ENCODE measurements at regions not wholly inside any gene's neighbourhood (a gene's known extent, or its start where the extent isn't known, plus 50 kb on each side); places are given as distances from the start of the nearest gene placed in this dataset.
A peak's percentile ranks its signal among the peaks of the same experiment; 100 is the strongest.

GRCh38 chrX:12060489-12061260, 77.6 kb upstream of the FRMPD4 start:
- 52% methylated on average over 2 of the region's 2 CpGs for WGBS (ENCODE audit: missing lambda C conversion rate)
- H3K9me3 ChIP-seq = no peaks in the 10 kb centered on the region
- H3K4me2 ChIP-seq = no peak overlapping the region
- TF ChIP-seq EHMT2 (IDR thresholded peaks at IDR 0.05; ENCODE audit: low read depth) (no peak), RAD21 (conservative IDR thresholded peaks at IDR 0.05 in 1 of 2, IDR thresholded peaks at IDR 0.05 in 1 of 2) (no peak), ATOH8 (CRISPR knock-in tag; IDR thresholded peaks at IDR 0.05; ENCODE audit: low read depth) (no peak), ESRRA (IDR thresholded peaks at IDR 0.05; ENCODE audit: borderline replicate concordance, low read length) (no peak), HOXA7 (CRISPR knock-in tag; IDR thresholded peaks at IDR 0.05) (no peak), BCL3 (IDR thresholded peaks at IDR 0.05) (no peak), CBX8 (IDR thresholded peaks at IDR 0.05) (no peak), PHF8 (IDR thresholded peaks at IDR 0.05; ENCODE audit: borderline replicate concordance, low read depth) (no peak), HOXB13 (CRISPR knock-in tag; IDR thresholded peaks at IDR 0.05; ENCODE audit: low read depth) (no peak)
- TF ChIP-seq, protein P1, sequence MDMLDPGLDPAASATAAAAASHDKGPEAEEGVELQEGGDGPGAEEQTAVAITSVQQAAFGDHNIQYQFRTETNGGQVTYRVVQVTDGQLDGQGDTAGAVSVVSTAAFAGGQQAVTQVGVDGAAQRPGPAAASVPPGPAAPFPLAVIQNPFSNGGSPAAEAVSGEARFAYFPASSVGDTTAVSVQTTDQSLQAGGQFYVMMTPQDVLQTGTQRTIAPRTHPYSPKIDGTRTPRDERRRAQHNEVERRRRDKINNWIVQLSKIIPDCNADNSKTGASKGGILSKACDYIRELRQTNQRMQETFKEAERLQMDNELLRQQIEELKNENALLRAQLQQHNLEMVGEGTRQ (IDR thresholded peaks at IDR 0.05) = no peak
- TF ChIP-seq, protein P2, sequence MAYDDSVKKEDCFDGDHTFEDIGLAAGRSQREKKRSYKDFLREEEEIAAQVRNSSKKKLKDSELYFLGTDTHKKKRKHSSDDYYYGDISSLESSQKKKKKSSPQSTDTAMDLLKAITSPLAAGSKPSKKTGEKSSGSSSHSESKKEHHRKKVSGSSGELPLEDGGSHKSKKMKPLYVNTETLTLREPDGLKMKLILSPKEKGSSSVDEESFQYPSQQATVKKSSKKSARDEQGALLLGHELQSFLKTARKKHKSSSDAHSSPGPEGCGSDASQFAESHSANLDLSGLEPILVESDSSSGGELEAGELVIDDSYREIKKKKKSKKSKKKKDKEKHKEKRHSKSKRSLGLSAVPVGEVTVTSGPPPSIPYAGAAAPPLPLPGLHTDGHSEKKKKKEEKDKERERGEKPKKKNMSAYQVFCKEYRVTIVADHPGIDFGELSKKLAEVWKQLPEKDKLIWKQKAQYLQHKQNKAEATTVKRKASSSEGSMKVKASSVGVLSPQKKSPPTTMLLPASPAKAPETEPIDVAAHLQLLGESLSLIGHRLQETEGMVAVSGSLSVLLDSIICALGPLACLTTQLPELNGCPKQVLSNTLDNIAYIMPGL (CRISPR knock-in tag; IDR thresholded peaks at IDR 0.05; ENCODE audit: borderline replicate concordance) = no peak
- POLR2A ChIA-PET = no interaction called here
- ATAC-seq (no peak), FAIRE-seq (peak; percentile 96), DNase-seq (ENCODE audit: low read depth in 1 of 2, low spot score in 1 of 2) (no peak)
- H3K4me3 ChIP-seq = no peak overlapping the region
- H3K27ac ChIP-seq = no peak overlapping the region
- CTCF ChIA-PET = no interaction called here
- no peaks in the 10 kb centered on the region for H3K4me1 ChIP-seq

- TF ChIP-seq, protein P3, sequence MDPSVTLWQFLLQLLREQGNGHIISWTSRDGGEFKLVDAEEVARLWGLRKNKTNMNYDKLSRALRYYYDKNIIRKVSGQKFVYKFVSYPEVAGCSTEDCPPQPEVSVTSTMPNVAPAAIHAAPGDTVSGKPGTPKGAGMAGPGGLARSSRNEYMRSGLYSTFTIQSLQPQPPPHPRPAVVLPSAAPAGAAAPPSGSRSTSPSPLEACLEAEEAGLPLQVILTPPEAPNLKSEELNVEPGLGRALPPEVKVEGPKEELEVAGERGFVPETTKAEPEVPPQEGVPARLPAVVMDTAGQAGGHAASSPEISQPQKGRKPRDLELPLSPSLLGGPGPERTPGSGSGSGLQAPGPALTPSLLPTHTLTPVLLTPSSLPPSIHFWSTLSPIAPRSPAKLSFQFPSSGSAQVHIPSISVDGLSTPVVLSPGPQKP (IDR thresholded peaks at IDR 0.05; ENCODE audit: low read depth, low read length) = no peak
- peak; percentile 82 for TF ChIP-seq REST (IDR thresholded peaks at IDR 0.05)
- no peaks in the 10 kb centered on the region for H3K4me1 ChIP-seq
- ChIA-PET POLR2A (no interaction called here), CTCF (no interaction called here)
- no peaks in the 10 kb centered on the region for H3K9me3 ChIP-seq
- H3K4me2 ChIP-seq = no peak overlapping the region
- H3K27ac ChIP-seq = no peak overlapping the region
- ATAC-seq (peak in 1 of 2 experiments; percentile 47; a peak in 1 of 6 replicates), DNase-seq (ENCODE audit: low read depth in 1 of 2, low spot score in 1 of 2) (peak in 1 of 2 experiments; percentile 25), FAIRE-seq (peak; percentile 72)
- 32% methylated on average over 5 of the region's 5 CpGs for WGBS (ENCODE audit: missing lambda C conversion rate)
- H3K4me3 ChIP-seq = no peak overlapping the region
Measured at GRCh38 chrX:12065251-12065650, 73.0 kb upstream of the FRMPD4 start.

Data from A549 (cell line).